Stimulated activated CD4-positive, alpha-beta T cell treated with anti-CD3 and anti-CD28 coated beads, Interleukin-2, amount 100 ng/mL, for 24 hours (primary cell): ENCODE measurements at regions not wholly inside any gene's neighbourhood (a gene's known extent, or its start where the extent isn't known, plus 50 kb on each side); places are given as distances from the start of the nearest gene placed in this dataset.
A peak's percentile ranks its signal among the peaks of the same experiment; 100 is the strongest.

Source experiments
- DNase-seq, 2 donors: peaks; one replicate each; pipeline ENCODE4 v3.0.0-alpha.2; 2020

- DNase-seq, result no peak
Measured at GRCh38 chr9:13988944-13989343, 325.0 kb downstream of the NFIB start.

DNA sequence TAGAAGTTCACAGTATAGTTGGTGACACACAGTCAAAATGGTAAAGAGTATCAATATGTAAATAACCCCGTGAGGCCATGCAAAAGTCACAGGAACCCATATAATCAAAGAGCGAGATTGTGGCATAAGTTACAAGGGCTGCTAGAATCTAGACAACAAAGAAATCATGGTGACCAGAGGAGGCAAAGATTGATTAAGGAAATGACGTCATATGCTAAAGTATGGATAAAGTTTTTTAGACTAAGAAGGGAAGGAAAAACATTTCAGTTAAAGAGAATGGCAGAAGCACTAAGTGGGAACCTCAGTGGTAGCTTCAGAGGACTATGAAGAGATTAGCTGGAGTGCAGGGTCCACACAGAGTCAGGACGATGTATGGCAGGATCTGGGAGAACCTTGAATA, 330.3 kb downstream of the NFIB start:
- no peak for DNase-seq

DNA sequence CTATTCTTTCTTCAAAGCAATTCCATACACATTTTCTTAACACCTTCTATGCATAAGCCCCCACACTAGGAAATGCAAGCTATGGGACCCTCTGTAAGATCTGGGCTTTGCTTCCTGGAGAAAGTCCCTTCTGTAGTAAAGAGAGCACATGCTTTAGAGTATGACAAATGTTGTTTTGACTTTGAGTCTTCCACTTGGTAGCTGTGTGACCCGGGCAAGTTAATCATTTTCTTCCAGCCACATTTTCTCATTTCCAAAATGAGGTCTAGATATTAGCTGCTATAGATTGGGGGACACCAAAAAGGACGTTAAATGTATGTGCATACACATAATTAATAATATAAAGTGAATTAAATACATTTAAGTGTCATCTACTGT, 334.0 kb downstream of the NFIB start:
- no peak for DNase-seq

GRCh38 chr9:13975611-13976290, 338.2 kb downstream of the NFIB start:
- no peak for DNase-seq

DNA sequence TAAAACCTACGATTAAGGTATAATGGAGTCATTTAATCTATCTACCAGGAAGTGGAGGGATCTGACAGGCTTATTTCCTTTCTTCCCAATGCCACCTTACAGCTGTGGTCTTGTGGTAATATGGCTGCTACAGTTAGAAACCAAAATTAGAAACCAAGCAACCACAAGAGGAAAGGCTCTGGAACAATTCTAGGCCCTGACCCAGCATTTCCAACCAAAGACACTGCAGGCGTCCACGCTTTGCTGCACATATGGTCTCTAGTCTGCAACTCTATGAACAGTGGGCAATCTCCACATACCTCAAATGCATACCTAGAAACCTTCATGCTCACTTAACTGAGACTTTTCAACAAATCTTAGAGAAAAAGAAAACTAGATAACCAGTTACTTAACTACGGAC, 339.1 kb downstream of the NFIB start:
- no peak for DNase-seq

DNA sequence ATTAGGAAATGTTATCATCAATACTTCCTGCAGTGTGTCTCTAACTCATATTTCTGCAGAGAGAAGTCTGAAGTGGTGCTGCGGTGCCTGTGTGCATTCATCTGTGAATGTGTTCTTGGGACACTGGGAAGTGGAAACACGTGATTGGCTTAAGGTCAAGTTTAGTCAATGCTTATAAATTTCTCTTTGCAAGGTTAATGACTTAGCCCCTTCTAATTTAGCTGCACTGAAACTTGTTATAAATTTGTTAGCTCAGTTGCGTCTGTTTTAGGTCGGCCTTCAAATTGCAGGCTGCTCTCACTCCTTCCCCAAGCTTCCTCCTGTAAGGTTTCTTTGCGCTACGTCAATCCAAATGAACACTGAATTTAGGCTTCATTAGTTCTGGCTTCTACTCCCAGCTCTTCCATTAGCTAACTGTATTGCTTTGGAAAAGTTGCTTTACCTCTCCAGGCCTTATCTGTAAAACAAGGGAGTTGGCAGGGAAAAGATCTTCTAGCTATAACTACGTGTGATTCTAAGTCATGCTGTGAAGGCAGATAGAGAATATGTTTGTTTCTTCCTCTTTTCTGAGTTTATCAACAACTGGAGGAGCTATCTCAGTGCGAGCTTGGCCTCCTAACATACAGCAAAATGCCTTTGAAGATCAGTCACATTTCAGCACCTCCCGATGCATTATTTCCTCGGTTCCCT, 341.8 kb downstream of the NFIB start:
- DNase-seq, result no peak

GRCh38 chr9:13971415-13971814, 342.5 kb downstream of the NFIB start:
- no peak for DNase-seq

GRCh38 chr9:13970426-13970825, 343.5 kb downstream of the NFIB start:
- no peak for DNase-seq

DNA sequence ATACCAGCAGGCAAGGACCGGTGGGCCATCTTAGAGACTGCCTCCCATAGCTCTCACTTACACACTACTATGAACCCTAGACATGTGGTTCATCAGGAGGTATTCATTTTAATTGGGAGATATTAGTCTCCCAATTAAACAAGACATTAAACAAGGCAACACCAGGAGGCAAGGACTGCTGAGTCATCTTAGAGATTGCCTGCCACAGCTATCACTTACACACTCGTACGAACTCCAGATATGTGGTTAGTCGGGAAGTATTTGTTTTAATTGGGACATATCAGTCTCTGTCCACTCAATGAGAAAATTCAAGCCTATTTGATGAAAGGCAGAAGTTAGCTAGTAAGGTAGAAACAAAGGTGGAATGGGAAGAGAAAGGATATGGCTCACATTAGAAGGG, 343.9 kb downstream of the NFIB start:
- DNase-seq, result no peak

DNA sequence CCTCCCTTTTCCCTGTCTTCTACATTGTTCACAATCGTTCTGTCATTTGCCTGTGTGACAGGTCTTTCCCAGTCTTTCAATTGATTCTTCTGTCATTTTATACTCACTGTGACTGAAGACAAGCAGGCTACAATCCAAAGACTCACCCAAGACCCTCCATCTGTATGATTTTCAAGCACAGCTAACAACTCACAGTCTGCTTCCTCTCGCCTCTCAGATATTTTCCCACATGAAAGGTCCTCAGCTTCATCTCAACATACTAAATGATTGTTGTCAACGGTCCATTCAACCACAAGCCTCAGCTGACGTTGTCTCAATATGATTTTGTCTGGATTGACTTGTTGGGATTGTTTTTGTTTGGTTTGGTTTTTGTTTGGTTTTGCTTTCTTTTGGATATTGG, 346.5 kb downstream of the NFIB start:
- no peak for DNase-seq

DNA sequence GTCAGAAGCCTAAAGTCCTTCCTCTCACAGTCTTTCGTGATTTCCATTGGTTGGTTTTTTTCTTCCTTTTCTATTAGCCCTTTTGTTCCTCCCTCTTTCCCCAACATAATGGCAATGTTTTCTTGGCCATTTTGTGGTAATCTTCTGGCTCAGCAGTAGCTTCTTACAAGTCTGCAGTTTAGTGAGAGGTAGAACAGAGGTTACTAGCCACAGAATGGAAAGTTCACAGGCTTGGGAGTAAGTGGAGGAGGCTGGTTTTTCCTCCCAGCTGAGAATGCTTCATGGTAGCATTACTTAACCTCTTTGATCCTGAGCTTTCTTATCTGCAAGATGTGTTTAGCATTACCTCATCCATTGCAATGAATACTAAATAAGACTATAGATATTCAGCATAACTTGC, 346.9 kb downstream of the NFIB start:
- DNase-seq, result no peak

DNA sequence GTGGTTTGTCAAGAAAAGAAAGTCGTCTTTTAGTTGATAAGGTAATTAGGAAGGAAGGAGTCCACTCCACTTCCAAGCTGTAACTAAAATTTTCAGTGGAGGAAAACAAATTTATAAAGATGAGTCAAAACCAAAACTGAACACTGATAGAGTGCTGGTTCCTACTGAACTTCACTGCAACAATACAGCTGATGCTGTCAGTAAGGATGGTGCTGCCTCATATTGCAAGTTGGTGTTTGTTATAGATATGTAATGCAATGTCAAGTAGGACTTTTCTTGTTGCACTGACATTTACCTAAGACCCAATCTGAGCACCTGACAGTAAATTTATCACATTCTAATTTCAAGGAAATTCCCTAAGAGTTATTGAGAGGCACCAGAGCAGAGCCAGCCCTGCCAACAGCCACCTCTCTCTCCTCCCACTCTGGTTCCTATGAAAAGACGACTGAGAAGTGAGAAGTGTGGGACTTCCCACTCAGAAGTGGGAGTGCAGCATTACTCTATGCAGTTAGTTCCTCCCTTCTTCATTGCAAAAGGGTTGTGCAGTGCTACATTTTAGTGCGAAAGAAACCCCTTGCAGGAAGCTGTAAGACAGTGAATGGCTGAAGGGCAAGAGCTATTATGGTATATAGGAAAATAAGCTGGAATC, 350.8 kb downstream of the NFIB start:
- DNase-seq, result no peak

DNA sequence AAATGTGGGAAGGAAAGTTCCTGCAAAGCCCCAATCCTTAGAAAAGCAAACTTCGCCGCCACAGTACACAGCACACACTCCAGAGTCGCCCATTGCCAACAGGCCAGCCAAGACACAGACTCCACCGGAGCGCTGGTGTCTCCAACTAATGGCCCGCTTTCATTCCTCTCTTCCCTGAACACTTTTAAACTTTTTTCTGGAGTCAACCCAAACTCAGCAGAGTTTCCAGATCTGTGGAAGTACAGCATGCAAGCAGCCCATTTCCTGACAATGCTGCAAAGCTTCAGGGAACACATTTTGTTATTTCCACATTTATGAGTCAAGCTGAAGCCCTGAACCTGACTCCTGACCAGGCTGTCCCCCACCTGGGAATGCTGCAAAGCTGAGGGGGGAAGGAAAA, 351.9 kb downstream of the NFIB start:
- no peak for DNase-seq

- no peak for DNase-seq
Measured at GRCh38 chr9:13960011-13960765, 353.8 kb downstream of the NFIB start.

DNA sequence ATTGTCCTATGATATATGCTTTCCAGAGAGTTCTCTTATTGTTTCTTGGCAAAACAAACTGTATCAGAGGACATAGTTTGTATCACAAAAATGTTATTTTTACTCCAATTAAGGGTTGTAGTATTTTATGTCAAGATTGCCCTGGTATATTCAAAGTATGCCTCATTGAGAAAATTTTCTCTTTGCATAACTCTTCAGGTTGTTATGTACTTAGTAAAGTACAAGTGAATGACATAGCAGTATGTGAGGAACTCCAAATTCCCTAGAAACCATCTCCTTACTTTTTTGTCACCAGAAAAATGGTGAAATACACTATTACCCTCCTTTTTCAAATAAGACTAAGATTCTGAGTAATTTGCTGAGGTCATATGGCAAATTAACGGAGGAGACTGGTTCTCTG, 355.3 kb downstream of the NFIB start:
- DNase-seq, result no peak

DNA sequence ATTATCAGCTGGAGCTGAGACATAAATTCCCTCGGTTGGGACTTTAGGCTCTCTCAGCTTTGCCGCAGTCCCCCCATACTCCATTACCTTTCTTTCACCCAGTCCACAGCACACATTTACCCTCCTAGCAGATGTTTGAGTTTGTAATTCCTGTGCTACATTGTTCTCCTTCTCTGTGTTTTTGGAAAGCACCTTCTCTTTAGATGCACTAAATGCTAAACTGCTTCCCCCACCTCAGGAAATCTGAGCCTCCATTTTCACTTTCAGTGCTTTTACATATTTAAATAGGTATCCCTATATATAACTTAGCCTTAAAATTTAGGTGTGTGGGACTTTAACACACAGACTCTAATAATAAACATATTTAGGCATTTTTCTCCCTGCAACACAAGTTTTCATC, 356.9 kb downstream of the NFIB start:
- DNase-seq, result no peak

- DNase-seq, result no peak
Measured at GRCh38 chr9:13956107-13956506, 357.8 kb downstream of the NFIB start.

DNA sequence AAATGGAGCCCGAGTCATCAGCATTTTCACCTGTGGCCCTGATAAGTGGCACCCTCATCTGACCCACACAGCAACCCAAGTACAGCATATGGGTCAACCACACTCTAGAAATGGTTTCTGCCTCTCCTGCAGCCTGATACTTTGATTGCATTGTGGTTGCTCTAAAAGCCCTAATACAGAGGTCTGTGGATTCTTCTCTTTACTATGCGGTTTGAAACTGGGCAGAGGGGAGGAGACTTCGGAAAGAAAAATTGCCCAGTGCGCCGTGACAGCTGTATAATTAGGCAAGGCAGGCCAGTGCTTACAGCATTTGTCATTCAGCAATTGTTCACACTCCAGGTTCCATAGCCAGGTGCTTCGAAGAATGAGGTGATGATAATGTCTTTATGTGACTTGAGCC, 361.0 kb downstream of the NFIB start:
- DNase-seq, result no peak

GRCh38 chr9:13948037-13948436, 365.9 kb downstream of the NFIB start:
- no peak for DNase-seq

GRCh38 chr9:13943176-13943575, 370.8 kb downstream of the NFIB start:
- DNase-seq, result no peak

GRCh38 chr9:13942695-13943094, 371.2 kb downstream of the NFIB start:
- DNase-seq, result peak in 1 of 2 donors; percentile 22

- no peak for DNase-seq
Measured at GRCh38 chr9:13942201-13942600, 371.7 kb downstream of the NFIB start.

- DNase-seq, result no peak
Measured at GRCh38 chr9:13941714-13942113, 372.2 kb downstream of the NFIB start.
